AG09309 (cell line): ENCODE measurements at regions not wholly inside any gene's neighbourhood (a gene's known extent, or its start where the extent isn't known, plus 50 kb on each side); places are given as distances from the start of the nearest gene placed in this dataset.
"Not testable (repeated sequence)": the region's sequence is repeated elsewhere in the genome, so short reads cannot be mapped to it uniquely, and the experiment has no call there.

ENCODE experiments used
- DNase-seq: peaks from one replicate; pipeline ENCODE4 v3.0.0-alpha.2; 2010; ENCODE audit warnings: low read depth
- H3K4me3 ChIP-seq: 2 replicates; pipeline ENCODE4 v1.5.1; 2011; ENCODE audit warnings: mild to moderate bottlenecking, low read depth, low read length, moderate library complexity; ENCODE audit not compliant: control insufficient read depth
- TF ChIP-seq, protein P1 (sequence below): IDR thresholded peaks from 2 replicates; pipeline ENCODE4 v1.5.1; 2011; ENCODE audit warnings: mild to moderate bottlenecking, low read depth, low read length, inconsistent platforms; ENCODE audit not compliant: insufficient read depth, control insufficient read depth; ENCODE audit errors: missing control alignments

DNA sequence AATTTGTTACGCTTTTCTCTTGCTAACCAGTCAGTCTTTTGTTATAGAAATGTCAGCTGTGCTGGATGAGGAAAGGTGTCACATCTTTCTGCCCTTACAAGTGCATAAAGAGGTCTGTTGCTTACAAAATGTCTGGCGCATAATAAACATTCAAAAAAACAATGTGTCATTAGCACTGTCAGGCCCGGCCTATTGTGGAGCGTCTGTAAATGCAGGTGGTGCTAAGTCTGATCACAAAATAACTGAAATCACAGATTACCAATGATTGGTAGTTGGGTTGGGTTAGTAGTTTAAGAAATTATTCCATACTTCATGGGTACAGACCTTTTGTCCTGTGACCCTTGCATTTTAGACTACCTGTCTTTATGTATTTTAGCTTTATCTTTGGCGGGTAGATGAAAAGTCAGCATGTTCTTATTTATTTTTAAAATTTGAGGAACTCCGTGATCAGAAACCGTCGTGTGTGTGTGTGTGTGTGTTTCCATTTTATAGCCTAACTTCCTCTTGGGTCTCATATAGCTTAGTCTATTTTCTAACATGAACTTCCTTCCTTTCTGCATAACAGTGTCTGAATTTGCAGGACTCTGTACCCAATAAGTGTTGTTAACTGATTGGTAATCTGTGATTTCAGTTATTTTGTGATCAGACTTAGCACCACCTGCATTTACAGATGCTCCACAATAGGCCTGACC is 88.1 kb upstream of the IFNGR1 start:
- no peak for DNase-seq
- TF ChIP-seq, protein P1, sequence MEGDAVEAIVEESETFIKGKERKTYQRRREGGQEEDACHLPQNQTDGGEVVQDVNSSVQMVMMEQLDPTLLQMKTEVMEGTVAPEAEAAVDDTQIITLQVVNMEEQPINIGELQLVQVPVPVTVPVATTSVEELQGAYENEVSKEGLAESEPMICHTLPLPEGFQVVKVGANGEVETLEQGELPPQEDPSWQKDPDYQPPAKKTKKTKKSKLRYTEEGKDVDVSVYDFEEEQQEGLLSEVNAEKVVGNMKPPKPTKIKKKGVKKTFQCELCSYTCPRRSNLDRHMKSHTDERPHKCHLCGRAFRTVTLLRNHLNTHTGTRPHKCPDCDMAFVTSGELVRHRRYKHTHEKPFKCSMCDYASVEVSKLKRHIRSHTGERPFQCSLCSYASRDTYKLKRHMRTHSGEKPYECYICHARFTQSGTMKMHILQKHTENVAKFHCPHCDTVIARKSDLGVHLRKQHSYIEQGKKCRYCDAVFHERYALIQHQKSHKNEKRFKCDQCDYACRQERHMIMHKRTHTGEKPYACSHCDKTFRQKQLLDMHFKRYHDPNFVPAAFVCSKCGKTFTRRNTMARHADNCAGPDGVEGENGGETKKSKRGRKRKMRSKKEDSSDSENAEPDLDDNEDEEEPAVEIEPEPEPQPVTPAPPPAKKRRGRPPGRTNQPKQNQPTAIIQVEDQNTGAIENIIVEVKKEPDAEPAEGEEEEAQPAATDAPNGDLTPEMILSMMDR = no peak
- no peak overlapping the region for H3K4me3 ChIP-seq

DNA sequence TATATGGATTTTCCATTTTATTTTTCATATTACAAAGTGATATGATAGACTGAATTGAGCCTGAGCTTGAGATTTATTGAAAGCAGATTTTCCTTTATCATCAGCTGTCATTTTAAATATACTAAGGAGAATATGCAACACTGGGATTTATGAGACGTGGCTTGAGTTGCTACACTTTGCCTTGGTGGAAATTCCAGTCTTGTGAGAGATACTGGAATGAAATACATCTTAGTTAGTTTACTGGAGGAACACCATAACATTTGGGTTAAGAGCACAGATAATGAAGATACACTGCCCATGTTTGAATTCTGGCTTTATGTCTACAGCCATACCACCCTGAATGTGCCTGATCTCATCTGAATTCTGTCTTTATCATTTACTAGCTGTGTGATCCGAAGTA is 86.5 kb upstream of the IFNGR1 start:
- DNase-seq = no peak
- TF ChIP-seq, protein P1 = no peak
- H3K4me3 ChIP-seq = no peak overlapping the region

DNA sequence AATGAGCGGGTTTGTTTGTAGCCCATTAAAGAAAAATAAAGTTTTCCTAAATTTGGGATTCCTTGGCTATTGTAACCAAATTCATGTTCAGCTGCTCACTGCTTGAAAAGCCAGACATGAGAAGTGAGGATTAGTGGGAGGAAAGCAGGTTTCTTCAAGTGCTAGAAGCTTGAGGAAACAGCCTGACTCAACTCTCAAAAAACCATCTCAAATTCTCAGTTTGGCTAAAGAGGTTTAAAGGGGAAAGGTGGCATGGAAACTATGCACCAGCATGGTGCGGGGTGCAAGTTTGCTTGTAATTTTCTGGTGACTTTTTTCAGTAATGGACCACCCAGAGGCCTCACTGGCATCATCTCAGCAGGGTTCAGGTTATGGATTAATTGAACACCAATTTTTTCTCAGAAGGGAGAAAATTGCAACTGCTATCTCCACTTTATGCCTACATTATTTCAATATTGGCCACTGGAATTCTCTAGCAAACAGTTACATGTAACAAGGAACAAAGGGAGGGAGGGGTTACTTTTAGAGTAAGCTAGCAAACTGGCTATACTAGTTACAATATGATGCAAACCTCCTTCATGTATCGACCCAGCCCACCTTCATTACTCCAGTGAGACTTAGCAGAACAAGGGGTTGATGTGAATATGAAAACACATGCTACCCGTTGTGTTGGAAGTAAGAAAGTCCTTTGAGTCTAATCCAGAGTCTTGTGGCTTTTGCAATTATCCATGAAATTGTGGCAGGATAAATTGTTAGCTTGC is 85.0 kb upstream of the IFNGR1 start:
- no peak for DNase-seq
- TF ChIP-seq, protein P1 = no peak
- no peak overlapping the region for H3K4me3 ChIP-seq

DNA sequence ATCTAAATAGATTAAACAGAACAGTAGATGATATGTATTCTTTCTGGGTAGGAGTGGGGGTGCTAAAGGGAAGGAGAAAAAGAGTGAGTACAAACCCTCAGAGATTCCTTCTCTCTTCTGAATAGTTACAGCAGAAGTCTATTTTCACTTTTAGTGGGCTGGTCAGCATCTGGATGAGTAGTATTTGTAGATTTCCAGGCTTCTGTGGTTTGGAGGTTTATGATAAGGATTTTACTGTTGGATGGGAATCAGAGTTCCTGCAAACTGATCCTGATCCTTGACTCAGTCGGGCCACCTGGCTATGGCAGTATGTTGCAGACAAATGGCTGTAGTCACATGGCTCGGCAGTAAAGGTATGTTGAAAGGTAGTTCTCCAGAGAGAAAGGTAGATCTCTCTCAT is 84.3 kb upstream of the IFNGR1 start:
- no peak for DNase-seq
- H3K4me3 ChIP-seq = no peak overlapping the region
- TF ChIP-seq, protein P1 = no peak

DNA sequence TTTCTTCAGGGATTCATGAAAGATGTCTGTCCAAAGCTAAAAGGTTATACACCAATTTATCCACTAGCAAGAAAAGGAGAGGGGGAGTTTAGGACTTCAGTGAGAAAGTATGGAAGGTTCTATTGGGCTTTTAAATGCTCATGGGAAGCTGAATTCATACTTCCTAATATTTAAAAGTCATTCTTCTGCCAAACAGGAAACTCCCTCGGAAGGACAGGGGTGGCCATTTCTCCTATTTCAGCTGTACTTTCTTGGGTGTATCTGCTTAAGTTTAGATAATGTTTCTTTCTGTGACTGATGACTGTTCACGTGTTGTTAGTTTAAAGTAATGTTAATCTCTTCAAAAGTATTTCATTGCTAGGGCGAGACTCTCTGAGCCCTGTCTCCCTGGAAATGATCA is 80.5 kb upstream of the IFNGR1 start:
- H3K4me3 ChIP-seq = no peak overlapping the region
- TF ChIP-seq, protein P1 = no peak
- no peak for DNase-seq

DNA sequence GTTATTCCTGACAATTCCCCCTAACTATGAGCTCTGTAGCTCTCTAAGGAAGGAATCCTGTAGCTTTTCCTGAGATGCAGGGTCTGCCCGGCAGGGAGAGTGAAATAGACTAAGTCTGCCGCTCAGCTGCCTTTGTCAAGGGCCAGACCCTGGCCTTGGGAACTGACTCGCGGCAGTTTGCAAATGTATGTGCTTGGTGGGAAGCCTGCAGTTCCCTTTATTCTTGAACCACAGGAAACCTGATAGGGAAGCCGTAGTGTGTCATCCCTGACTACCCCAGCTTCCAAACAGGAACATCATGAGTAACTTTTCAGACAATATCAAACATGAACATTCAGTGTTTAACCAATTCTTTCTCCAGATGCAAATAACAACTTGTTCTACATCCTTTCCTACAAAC is 78.7 kb upstream of the IFNGR1 start:
- no peak for DNase-seq
- H3K4me3 ChIP-seq = no peak overlapping the region
- TF ChIP-seq, protein P1 = no peak

DNA sequence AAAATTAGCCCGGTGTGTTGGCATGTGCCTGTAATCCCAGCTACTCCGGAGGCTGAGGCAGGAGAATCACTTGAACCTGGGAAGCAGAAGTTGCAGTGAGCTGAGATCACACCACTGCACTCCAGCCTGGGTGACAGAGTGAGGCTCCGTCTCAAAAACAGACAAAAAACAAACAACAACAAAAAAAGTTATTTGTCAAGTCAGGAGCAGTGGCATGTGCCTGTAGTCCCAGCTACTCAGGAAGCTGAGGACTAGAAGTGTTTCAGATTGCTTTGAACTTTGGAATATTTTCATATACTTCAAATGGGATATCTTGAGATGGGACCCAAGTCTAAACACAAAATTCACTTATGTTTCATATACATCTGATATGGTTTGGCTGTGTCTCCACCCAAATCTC is 73.1 kb upstream of the IFNGR1 start:
- not testable (repeated sequence) for H3K4me3 ChIP-seq, DNase-seq
